ENCODE measurements at regions not wholly inside any gene's neighbourhood (a gene's known extent, or its start where the extent isn't known, plus 50 kb on each side); places are given as distances from the start of the nearest gene placed in this dataset.

- TF ChIP-seq EZH2 (IDR thresholded peaks at IDR 0.05; ENCODE audit: borderline replicate concordance, low read length), result no peak
- no peak for TF ChIP-seq CTCF (IDR thresholded peaks at IDR 0.05; ENCODE audit: low read length)
These were observed 400.6 kb downstream of the HDGFL1 start for GRCh38 chr6:22970004-22970403.

Measured in OCI-LY1 (cell line).